ENCODE measurements at regions not wholly inside any gene's neighbourhood (a gene's known extent, or its start where the extent isn't known, plus 50 kb on each side); places are given as distances from the start of the nearest gene placed in this dataset.

DNA sequence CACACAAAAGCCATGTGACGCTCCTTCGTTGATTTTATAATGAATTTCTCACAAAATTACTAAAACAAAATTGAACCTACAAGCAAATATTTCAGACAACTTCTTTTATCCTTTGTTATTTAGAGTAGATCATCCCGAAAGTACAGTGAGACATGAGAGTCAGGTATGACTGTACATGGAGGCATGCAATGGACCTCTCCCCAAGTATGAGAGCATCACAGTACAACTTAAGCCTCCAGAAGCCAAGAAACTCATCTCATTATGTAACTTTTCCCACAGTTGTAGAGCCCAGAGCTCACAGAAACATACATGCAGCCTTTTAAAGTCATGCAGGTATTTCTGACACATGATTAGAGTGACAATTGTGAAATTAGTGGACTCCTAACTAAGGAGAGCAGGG, 167.7 kb downstream of the PAPSS1 start:
- Histone ChIP-seq H3K27ac (ENCODE audit: low read depth, low read length, poor library complexity, severe bottlenecking) (no peak overlapping the region), H3K4me3 (ENCODE audit: low read depth, low read length, poor library complexity, severe bottlenecking) (no peak overlapping the region), H3K9me3 (ENCODE audit: low read depth, low read length, poor library complexity, severe bottlenecking) (no peaks in the 10 kb centered on the region), H3K27me3 (replicated peaks; ENCODE audit: insufficient read depth, low read depth, low read length, poor library complexity) (no peaks in the 10 kb centered on the region), H3K36me3 (ENCODE audit: insufficient read depth, low read length, poor library complexity, severe bottlenecking) (no peaks in the 10 kb centered on the region), H3K4me1 (ENCODE audit: insufficient read depth, low read length, poor library complexity, severe bottlenecking) (peaks cover 4% of the 10 kb centered on the region)
- no TSS peak for BruUV-seq (replicated peaks)
- ChIA-PET CTCF (no interaction called here), POLR2A (ENCODE audit: low non-redundant PET) (no interaction called here)
- intact Hi-C loops (cut with micrococcal nuclease; ENCODE audit: unreplicated experiment), result no loop called here
- DNase-seq (ENCODE audit: low spot score), result no peak
- TF ChIP-seq, protein P1, sequence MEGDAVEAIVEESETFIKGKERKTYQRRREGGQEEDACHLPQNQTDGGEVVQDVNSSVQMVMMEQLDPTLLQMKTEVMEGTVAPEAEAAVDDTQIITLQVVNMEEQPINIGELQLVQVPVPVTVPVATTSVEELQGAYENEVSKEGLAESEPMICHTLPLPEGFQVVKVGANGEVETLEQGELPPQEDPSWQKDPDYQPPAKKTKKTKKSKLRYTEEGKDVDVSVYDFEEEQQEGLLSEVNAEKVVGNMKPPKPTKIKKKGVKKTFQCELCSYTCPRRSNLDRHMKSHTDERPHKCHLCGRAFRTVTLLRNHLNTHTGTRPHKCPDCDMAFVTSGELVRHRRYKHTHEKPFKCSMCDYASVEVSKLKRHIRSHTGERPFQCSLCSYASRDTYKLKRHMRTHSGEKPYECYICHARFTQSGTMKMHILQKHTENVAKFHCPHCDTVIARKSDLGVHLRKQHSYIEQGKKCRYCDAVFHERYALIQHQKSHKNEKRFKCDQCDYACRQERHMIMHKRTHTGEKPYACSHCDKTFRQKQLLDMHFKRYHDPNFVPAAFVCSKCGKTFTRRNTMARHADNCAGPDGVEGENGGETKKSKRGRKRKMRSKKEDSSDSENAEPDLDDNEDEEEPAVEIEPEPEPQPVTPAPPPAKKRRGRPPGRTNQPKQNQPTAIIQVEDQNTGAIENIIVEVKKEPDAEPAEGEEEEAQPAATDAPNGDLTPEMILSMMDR (conservative IDR thresholded peaks at IDR 0.05; ENCODE audit: low read depth, low read length), result no peak
- no peak for TF ChIP-seq EZH2 (IDR thresholded peaks at IDR 0.05; ENCODE audit: borderline replicate concordance, low read depth, low read length, poor library complexity, severe bottlenecking)

DNA sequence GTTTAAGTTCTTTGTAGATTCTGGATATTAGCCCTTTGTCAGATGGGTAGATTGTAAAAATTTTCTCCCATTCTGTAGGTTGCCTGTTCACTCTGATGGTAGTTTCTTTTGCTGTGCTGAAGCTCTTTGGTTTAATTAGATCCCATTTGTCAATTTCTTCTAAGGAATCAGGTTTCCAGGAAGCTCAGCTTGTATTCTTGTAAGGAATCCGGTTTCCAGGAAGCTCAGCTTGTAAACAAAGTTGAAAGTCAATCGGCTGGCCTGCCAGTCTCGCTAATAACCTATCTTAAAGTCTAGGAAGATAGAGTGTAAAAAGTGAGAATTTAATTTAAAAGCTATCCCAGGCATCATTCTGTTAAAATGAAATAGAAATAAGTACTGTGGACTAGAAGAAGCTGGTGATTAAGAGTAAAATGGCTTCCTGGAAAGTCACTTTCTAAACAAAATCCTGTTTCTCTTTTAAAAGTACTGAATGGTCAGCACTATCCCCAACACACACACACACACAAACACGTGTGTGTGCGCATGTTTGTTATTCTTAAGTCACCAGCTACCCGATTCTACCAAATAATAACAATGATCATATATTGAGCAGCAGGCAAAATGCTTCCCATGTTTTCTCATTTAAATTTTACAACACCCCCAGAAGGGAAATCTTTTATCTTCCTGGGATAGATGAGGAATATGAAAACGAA, 171.7 kb downstream of the PAPSS1 start:
- intact Hi-C loops (cut with micrococcal nuclease; ENCODE audit: unreplicated experiment), result no loop called here
- TF ChIP-seq EZH2 (IDR thresholded peaks at IDR 0.05; ENCODE audit: borderline replicate concordance, low read depth, low read length, poor library complexity, severe bottlenecking), result no peak
- TF ChIP-seq, protein P1 (conservative IDR thresholded peaks at IDR 0.05; ENCODE audit: low read depth, low read length), result no peak
- no peaks in the 10 kb centered on the region for H3K9me3 ChIP-seq (ENCODE audit: low read depth, low read length, poor library complexity, severe bottlenecking)
- POLR2A ChIA-PET (ENCODE audit: low non-redundant PET), result no interaction called here
- CTCF ChIA-PET, result interaction anchor here (0.6 kb wide), 1 partner anchor 186 kb away, joined by 3 read pairs; no protein-coding TSS in a partner anchor
- H3K36me3 ChIP-seq (ENCODE audit: insufficient read depth, low read length, poor library complexity, severe bottlenecking), result no peaks in the 10 kb centered on the region
- peak overlapping the region; percentile 4 for H3K27ac ChIP-seq (ENCODE audit: low read depth, low read length, poor library complexity, severe bottlenecking)
- peaks cover 4% of the 10 kb centered on the region for H3K4me1 ChIP-seq (ENCODE audit: insufficient read depth, low read length, poor library complexity, severe bottlenecking)
- no peaks in the 10 kb centered on the region for H3K27me3 ChIP-seq (replicated peaks; ENCODE audit: insufficient read depth, low read depth, low read length, poor library complexity)
- peak; percentile 48 for DNase-seq (ENCODE audit: low spot score)
- no peak overlapping the region for H3K4me3 ChIP-seq (ENCODE audit: low read depth, low read length, poor library complexity, severe bottlenecking)
- BruUV-seq (replicated peaks), result no TSS peak

DNA sequence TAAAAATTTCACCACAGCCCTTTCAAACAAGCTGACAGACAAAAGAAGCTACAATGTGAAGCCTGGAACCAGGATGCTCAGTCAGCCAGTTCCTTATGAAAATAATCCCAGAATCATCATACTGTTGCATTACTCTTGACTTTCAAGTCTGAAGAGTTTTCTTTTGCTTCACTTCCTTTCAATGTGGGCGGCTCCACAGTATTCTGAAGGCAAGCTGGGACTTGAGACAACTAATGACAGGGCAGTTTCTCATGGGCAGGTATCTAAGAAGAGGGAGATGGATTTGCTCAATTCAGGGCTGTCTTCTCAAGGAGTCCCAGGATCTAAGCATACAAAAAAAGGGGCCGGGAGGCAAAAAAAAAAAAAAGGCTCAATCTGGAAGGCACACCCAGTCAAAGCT, 173.4 kb downstream of the PAPSS1 start:
- Histone ChIP-seq H3K27ac (ENCODE audit: low read depth, low read length, poor library complexity, severe bottlenecking) (no peak overlapping the region), H3K9me3 (ENCODE audit: low read depth, low read length, poor library complexity, severe bottlenecking) (no peaks in the 10 kb centered on the region), H3K27me3 (replicated peaks; ENCODE audit: insufficient read depth, low read depth, low read length, poor library complexity) (no peaks in the 10 kb centered on the region), H3K4me1 (ENCODE audit: insufficient read depth, low read length, poor library complexity, severe bottlenecking) (peaks cover 4% of the 10 kb centered on the region), H3K4me3 (ENCODE audit: low read depth, low read length, poor library complexity, severe bottlenecking) (no peak overlapping the region), H3K36me3 (ENCODE audit: insufficient read depth, low read length, poor library complexity, severe bottlenecking) (no peaks in the 10 kb centered on the region)
- CTCF ChIA-PET, result no interaction called here
- peak; percentile 43 for DNase-seq (ENCODE audit: low spot score)
- POLR2A ChIA-PET (ENCODE audit: low non-redundant PET), result no interaction called here
- TF ChIP-seq, protein P1 (conservative IDR thresholded peaks at IDR 0.05; ENCODE audit: low read depth, low read length), result no peak
- TF ChIP-seq EZH2 (IDR thresholded peaks at IDR 0.05; ENCODE audit: borderline replicate concordance, low read depth, low read length, poor library complexity, severe bottlenecking), result no peak
- BruUV-seq (replicated peaks), result no TSS peak
- intact Hi-C loops (cut with micrococcal nuclease; ENCODE audit: unreplicated experiment), result no loop called here

Measured in A673 (cell line).